ENCODE measurements at regions not wholly inside any gene's neighbourhood (a gene's known extent, or its start where the extent isn't known, plus 50 kb on each side); places are given as distances from the start of the nearest gene placed in this dataset.
"Not testable (repeated sequence)": the region's sequence is repeated elsewhere in the genome, so short reads cannot be mapped to it uniquely, and the experiment has no call there.

GRCh38 chr16:25431472-25431871 is 173.8 kb upstream of the ZKSCAN2 start:
- no peak for DNase-seq

GRCh38 chr16:25426829-25427228 is 169.2 kb upstream of the ZKSCAN2 start:
- DNase-seq: no peak

GRCh38 chr16:25419681-25420080 is 162.0 kb upstream of the ZKSCAN2 start:
- DNase-seq: no peak

DNA sequence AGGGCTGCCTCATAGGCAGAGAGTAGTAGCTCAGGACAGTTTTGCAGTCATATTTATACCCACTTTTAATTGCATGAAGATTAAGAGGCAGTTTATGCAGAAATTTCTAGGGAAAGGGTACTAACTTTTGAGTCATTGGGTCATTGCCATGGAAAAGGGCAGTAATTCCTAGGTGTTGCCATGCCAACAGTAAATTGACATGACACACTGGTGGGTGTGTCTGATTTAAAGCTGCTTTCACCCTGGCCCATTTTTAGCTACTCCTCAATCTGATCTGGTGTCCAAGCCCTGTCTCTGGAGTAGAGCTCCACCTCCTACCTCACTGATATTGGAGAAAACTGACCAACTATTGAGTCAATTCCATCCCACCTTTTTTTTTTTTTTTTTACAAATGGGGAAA is 161.5 kb upstream of the ZKSCAN2 start:
- no peak for DNase-seq

- DNase-seq: no peak
Observed at GRCh38 chr16:25416002-25416401, 158.4 kb upstream of the ZKSCAN2 start.

DNA sequence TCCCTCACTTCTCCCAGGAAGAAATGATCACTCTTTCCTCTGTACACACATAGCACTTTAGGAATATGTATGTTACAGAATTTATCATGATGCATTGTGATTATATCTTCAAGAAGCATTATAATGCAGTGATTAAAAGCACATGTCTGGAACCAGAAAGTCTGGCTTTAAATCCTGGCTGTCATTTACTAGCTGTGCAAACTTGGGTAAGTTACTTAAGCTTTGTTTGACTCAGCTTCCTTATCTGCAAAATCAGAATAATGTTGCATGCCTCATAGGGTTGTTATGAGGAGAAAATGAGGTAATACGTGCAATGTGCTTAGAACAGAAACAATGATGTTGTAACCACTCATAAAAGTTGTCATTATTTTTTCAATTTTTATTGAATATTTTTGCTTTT is 156.3 kb upstream of the ZKSCAN2 start:
- DNase-seq: no peak

- no peak for DNase-seq
Observed at GRCh38 chr16:25413133-25413532, 155.5 kb upstream of the ZKSCAN2 start.

DNA sequence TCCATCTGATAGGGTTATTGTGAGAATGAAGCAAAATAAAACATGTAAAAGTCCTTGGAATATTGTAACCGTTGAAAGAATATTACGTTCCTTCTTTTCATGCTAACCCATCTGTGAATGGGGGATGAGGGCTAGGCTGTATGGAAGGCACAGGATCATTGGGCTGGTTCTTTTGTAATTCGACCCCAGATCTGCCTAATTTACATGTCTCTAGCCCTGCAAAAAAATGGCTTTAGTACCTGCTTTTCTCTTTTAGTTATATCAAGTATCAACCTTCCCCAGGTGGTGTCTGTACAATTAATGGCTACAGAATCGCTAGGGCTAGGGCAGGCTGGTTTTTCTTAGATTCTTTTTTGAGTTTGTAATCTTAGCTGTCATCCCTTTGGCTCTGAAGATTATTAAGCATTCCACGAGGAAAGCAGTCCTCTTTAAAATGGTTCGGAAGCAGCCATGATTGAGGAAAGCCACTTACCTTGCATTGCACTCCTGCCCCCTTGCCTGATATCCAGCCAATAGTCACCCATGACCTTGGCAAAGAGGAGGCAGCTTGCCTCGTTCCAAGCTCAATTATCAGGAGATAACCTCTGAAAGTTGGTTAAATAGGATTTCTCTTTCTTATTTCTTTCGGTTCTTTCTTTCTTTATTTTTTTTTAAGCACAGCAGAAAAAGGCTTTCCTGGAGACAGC is 153.9 kb upstream of the ZKSCAN2 start:
- DNase-seq: no peak

- no peak for DNase-seq
Observed at GRCh38 chr16:25403852-25404251, 146.2 kb upstream of the ZKSCAN2 start.

GRCh38 chr16:25395528-25395927 is 137.9 kb upstream of the ZKSCAN2 start:
- DNase-seq: no peak

GRCh38 chr16:25390761-25391160 is 133.1 kb upstream of the ZKSCAN2 start:
- no peak for DNase-seq

GRCh38 chr16:25374556-25374955 is 116.9 kb upstream of the ZKSCAN2 start:
- no peak for DNase-seq

- DNase-seq: no peak
Observed at GRCh38 chr16:25372716-25373115, 115.1 kb upstream of the ZKSCAN2 start.

GRCh38 chr16:25371342-25371741 is 113.7 kb upstream of the ZKSCAN2 start:
- no peak for DNase-seq

DNA sequence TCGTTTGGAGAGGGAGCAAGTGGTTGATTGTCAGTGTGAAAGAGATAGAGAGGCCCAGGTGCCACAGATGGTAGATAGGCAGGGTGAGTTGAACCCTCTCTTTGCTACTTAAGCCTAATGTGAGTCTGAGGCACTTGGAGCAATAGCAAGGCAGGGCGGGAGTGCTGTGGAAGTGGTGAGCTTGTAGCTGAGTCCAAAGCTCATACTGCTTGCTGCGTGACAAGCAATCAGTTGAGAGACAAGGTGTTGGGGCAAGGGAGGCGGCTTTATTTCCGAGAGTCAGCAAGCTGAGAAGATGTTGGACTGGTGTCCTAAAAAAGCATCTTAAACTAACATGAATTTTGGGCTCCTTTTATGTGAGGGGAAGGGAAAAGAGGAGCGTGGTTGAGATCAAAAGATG is 112.9 kb upstream of the ZKSCAN2 start:
- no peak for DNase-seq

GRCh38 chr16:25367773-25368524 is 110.3 kb upstream of the ZKSCAN2 start:
- no peak for DNase-seq

DNA sequence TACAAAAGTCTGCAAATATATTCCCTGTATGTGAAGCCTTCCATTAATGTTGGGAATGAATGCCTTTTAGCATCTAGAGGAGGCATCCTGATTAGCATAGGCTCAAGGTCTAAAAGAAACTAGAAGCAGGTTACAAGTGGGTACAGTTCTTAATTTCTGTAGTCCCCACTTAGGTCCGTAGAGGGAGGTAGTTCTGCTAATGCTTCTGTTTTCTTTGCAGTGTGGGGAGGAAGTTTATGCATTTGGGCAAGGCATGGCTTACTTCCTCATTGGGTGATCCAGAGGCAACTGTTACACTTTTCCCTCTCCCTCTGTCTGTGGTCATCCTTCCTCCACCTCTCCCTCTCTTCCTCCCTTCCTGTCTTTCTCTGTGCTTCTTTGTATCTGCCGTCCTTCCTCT is 108.4 kb upstream of the ZKSCAN2 start:
- DNase-seq: no peak

GRCh38 chr16:25359516-25359915 is 101.9 kb upstream of the ZKSCAN2 start:
- DNase-seq: not testable (repeated sequence)

- DNase-seq: no peak
Observed at GRCh38 chr16:25344006-25344405, 86.4 kb upstream of the ZKSCAN2 start.

DNA sequence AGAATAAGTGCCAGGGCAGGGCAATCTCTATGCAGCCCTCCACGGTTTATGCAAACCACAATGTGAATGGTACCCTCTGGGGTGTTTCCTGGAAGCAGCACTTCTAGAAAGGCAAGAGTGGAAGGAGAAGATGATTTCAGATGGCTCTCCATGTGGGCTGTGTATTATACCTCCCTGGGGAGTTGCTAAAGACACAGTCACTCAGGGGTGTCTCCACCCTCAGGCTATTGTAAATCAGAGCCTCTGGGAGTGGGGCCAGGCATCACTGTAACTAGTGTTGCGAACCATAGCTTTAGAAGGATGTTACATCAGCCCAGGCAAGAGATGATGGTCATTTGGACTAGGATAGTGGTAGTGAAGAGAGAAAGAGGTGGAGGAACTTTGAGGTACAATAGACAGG is 83.3 kb upstream of the ZKSCAN2 start:
- DNase-seq: no peak

DNA sequence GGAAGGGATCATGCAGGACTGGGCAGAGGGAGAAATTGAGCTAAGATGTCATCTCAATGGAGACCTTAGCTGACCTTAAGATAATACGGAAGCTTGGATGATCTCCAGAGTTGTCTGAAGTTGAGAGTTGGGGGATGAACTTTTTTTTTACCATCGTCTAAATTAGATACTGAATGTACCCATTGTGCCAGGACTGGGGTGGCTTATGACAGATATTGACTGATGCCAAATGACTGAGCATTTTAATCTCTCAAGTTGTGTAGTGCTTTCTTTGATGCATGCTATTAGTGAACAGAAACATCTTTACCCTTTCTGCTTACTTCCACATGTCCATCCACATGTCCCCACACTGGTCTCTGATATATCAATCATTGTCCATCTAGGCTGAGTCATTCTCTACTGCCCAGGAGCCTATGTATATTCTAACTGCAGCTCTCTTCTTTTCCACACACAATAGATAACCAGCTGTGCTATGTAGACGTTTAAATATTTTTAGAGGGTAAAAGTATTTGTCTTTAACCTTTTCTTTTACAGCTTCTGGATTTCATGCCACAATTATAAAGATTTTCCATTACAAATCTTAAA is 60.2 kb upstream of the ZKSCAN2 start:
- DNase-seq: no peak

DNA sequence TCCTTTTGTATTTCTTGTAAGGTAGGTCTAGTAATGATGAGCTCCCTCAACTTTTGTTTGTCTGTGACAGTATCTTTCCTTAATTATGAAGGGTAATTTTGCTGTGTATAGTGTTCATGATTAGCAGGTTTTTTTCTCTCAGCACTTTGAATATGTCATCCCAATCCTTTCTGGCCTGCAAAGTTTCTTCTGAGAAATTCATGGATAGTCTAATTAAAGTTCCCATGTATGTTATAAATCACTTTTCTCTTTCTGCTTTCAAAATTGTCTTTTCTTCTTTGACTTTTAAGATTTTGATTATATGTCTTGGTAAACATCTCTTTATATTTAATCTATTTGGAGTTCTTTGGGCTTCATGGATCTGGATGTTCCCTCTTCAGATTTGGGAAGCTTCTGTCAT is 54.3 kb upstream of the ZKSCAN2 start:
- no peak for DNase-seq

DNA sequence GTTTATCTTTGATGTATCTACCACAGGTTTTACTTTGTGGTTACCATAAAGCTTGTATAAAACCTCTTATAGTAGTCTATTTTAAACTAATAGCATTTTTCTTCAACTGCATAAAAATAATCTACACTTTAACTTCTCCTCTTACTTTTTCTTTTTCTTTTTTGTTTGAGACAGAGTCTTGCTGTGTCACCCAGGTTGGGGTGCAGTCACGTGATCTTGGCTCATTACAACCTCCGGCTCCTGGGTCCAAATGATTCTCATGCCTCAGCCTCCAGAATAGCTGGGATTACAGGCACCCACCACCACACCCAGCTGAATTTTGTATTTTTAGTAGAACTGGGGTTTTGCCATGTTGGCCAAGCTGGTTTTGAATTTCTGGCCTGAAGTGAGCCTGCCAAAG is 53.4 kb upstream of the ZKSCAN2 start:
- DNase-seq: no peak

All from hematopoietic multipotent progenitor cell treated with erythropoietin and hydrocortisone succinate and interleukin-3 and kit ligand, for 8 days (in vitro differentiated cells).